ENCODE measurements at regions not wholly inside any gene's neighbourhood (a gene's known extent, or its start where the extent isn't known, plus 50 kb on each side); places are given as distances from the start of the nearest gene placed in this dataset.
"Not testable (repeated sequence)": the region's sequence is repeated elsewhere in the genome, so short reads cannot be mapped to it uniquely, and the experiment has no call there.

DNA sequence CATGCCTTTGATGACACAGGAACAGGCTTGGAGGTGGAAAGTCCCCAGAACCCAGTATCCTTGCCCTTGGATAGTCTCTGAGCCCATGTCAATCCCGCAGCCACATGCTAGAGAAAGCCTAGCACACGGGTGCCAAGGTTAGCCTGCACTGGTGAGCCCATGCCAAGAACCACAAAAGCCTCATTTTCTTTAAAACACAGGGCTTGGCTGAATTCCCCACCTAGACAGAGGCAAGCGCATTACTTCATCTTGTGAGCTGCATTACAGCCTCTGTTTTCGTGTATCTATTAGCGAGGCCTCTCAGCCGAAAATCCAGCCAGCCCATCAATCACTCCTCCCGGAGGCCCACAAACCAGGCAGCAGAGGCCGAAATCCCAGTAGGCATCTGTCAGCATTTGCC, 314.9 kb upstream of the AUTS2 start:
- H3K4me3 ChIP-seq (ENCODE audit: low read depth, low read length), result no peak overlapping the region
- TF ChIP-seq, protein P1, sequence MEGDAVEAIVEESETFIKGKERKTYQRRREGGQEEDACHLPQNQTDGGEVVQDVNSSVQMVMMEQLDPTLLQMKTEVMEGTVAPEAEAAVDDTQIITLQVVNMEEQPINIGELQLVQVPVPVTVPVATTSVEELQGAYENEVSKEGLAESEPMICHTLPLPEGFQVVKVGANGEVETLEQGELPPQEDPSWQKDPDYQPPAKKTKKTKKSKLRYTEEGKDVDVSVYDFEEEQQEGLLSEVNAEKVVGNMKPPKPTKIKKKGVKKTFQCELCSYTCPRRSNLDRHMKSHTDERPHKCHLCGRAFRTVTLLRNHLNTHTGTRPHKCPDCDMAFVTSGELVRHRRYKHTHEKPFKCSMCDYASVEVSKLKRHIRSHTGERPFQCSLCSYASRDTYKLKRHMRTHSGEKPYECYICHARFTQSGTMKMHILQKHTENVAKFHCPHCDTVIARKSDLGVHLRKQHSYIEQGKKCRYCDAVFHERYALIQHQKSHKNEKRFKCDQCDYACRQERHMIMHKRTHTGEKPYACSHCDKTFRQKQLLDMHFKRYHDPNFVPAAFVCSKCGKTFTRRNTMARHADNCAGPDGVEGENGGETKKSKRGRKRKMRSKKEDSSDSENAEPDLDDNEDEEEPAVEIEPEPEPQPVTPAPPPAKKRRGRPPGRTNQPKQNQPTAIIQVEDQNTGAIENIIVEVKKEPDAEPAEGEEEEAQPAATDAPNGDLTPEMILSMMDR (IDR thresholded peaks at IDR 0.05; ENCODE audit: low read depth, low read length), result no peak

DNA sequence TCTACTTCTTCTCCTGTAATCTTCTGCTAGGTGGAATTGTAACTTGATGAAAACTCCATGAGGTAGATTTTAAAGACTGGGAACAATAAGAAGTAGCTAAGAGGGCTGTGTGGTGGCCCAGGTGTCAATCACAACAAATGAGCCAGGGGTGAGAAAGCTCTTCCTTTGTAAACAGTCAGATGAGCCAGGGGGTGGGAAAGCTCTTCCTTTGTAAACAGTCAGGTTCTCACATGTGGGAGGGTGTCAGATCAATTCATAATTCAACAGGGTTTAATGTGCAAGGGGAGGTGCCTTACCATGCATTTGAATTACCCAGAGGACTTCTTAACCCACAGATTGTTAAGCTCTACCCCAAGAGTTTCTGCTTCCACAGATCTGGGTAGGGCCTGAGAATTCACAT, 312.4 kb upstream of the AUTS2 start:
- TF ChIP-seq, protein P1 (IDR thresholded peaks at IDR 0.05; ENCODE audit: low read depth, low read length), result no peak
- no peak overlapping the region for H3K4me3 ChIP-seq (ENCODE audit: low read depth, low read length)

DNA sequence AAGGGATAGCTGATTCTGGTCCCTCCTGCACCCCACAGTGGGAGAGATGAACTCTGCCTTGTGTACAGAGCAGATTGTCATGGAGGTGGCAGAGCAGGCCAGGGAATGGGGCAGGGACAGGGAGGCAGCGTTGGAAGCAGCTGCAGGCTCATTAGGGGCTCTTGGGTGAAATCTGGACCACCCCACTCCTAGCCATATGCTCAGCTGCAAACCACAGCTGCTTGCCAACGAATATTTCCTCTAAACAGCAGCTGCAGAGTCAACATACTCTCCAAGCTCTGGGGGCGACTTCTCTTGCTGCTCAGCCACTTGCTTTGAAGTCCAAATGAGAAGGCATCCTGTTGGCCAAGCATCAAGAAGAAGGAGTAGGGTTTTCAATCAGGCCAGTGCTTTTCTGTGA, 302.3 kb upstream of the AUTS2 start:
- TF ChIP-seq, protein P1 (IDR thresholded peaks at IDR 0.05; ENCODE audit: low read depth, low read length), result no peak
- H3K4me3 ChIP-seq (ENCODE audit: low read depth, low read length), result no peak overlapping the region

DNA sequence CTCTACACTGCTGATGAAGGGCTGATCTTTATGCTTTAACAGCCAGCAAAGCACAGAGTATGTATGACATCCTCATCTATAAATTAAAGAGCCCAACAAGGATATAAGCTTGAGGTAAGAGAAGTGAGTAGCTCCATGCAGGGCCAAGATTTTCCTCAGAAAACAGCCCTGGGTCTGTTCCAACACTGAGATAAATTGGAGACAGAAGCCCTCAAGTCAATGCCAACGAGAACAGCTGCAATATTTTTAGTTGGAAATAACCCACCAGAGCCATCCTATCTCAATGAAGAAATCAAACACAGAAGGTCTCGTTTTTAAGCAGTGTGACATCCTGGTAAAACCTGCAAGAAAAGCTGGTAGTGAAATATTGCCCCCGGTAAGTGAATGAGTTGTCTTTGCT, 297.0 kb upstream of the AUTS2 start:
- TF ChIP-seq, protein P1 (IDR thresholded peaks at IDR 0.05; ENCODE audit: low read depth, low read length), result no peak
- H3K4me3 ChIP-seq (ENCODE audit: low read depth, low read length), result no peak overlapping the region

- H3K4me3 ChIP-seq (ENCODE audit: low read depth, low read length), result no peak overlapping the region
- TF ChIP-seq, protein P1 (IDR thresholded peaks at IDR 0.05; ENCODE audit: low read depth, low read length), result no peak
These were observed 288.7 kb upstream of the AUTS2 start for GRCh38 chr7:69309601-69310000.

DNA sequence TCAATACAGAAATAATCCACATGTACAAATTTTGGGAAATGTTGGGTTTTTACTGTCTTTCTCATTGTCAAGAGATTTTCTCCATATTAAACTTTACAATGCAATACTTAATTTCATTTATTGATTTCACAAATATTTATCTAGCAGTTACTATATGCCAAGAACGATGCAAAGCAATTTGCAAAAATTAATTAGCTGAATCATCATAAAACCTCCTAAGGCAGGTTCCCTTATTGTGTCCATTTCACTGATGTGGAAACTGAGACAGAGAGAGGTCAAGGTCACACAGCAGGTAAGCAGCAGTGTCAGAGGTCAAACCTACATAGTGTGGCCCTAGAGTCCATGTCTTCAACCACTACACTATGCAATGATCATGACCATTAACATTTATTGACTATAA, 286.8 kb upstream of the AUTS2 start:
- TF ChIP-seq, protein P1 (IDR thresholded peaks at IDR 0.05; ENCODE audit: low read depth, low read length), result no peak
- no peak overlapping the region for H3K4me3 ChIP-seq (ENCODE audit: low read depth, low read length)

- H3K4me3 ChIP-seq (ENCODE audit: low read depth, low read length), result not testable (repeated sequence)
These were observed 284.4 kb upstream of the AUTS2 start for GRCh38 chr7:69313852-69314251.

- TF ChIP-seq, protein P1 (IDR thresholded peaks at IDR 0.05; ENCODE audit: low read depth, low read length), result no peak
- H3K4me3 ChIP-seq (ENCODE audit: low read depth, low read length), result no peak overlapping the region
These were observed 279.5 kb upstream of the AUTS2 start for GRCh38 chr7:69318794-69319193.
